Chondrocyte (in vitro differentiated cells): ENCODE measurements at regions not wholly inside any gene's neighbourhood (a gene's known extent, or its start where the extent isn't known, plus 50 kb on each side); places are given as distances from the start of the nearest gene placed in this dataset.

Experiments used
- DNase-seq: peaks from one replicate; pipeline ENCODE4 v3.0.0; 2021; ENCODE audit warnings: mixed read lengths, low spot score
- H3K27ac Mint-ChIP-seq: one replicate; pipeline ENCODE4 v1.8.0; 2021; ENCODE audit warnings: mild to moderate bottlenecking, moderate library complexity, mixed read lengths; ENCODE audit not compliant: unreplicated experiment
- H3K27me3 Mint-ChIP-seq: 2 replicates; pipeline ENCODE4 v1.8.0; 2021; ENCODE audit warnings: low read depth, mixed read lengths
- H3K36me3 Mint-ChIP-seq: 2 replicates; pipeline ENCODE4 v1.8.0; 2021; ENCODE audit warnings: low read depth, mixed read lengths
- H3K4me1 Mint-ChIP-seq: 2 replicates; pipeline ENCODE4 v1.8.0; 2021; ENCODE audit warnings: low read depth, mild to moderate bottlenecking, mixed read lengths
- H3K4me3 Mint-ChIP-seq: one replicate; pipeline ENCODE4 v1.8.0; 2021; ENCODE audit warnings: mild to moderate bottlenecking, moderate library complexity, mixed read lengths; ENCODE audit not compliant: unreplicated experiment
- H3K9me3 Mint-ChIP-seq: 2 replicates; pipeline ENCODE4 v1.8.0; 2021; ENCODE audit warnings: low read depth, mixed read lengths
- TF ChIP-seq, protein P1 (sequence below): fragments of 200-600 bp; sonication (generic); IDR thresholded peaks from 2 replicates; pipeline ENCODE4 v1.5.0; 2021; ENCODE audit warnings: antibody characterized with exemption, mild to moderate bottlenecking, moderate library complexity

DNA sequence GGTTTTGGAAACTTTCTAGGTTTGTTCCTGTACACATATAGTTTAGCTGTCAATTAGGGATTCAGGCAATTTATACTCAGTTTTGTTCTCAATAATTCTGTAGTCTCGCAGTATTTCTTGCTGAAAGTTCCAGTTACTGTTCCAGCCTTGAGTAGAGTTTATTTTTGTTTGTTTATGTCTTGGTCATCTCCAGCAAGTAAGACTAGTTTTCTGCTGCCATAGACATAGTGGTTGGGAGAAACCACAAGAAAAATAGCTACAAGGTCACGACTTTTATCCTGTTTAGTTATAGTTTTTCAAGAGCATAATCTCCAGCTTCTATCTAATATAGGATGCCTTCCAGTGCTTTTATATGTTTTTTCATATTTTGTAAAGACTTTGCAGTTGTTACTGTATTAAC, 99.6 kb upstream of the FOXG1 start:
- DNase-seq, result no peak
- Mint-ChIP-seq H3K27me3 (no peaks in the 10 kb centered on the region), H3K9me3 (no peaks in the 10 kb centered on the region), H3K4me3 (no peak overlapping the region), H3K27ac (no peak overlapping the region), H3K4me1 (peaks cover 10% of the 10 kb centered on the region), H3K36me3 (no peaks in the 10 kb centered on the region)
- TF ChIP-seq, protein P1, sequence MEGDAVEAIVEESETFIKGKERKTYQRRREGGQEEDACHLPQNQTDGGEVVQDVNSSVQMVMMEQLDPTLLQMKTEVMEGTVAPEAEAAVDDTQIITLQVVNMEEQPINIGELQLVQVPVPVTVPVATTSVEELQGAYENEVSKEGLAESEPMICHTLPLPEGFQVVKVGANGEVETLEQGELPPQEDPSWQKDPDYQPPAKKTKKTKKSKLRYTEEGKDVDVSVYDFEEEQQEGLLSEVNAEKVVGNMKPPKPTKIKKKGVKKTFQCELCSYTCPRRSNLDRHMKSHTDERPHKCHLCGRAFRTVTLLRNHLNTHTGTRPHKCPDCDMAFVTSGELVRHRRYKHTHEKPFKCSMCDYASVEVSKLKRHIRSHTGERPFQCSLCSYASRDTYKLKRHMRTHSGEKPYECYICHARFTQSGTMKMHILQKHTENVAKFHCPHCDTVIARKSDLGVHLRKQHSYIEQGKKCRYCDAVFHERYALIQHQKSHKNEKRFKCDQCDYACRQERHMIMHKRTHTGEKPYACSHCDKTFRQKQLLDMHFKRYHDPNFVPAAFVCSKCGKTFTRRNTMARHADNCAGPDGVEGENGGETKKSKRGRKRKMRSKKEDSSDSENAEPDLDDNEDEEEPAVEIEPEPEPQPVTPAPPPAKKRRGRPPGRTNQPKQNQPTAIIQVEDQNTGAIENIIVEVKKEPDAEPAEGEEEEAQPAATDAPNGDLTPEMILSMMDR, result no peak

DNA sequence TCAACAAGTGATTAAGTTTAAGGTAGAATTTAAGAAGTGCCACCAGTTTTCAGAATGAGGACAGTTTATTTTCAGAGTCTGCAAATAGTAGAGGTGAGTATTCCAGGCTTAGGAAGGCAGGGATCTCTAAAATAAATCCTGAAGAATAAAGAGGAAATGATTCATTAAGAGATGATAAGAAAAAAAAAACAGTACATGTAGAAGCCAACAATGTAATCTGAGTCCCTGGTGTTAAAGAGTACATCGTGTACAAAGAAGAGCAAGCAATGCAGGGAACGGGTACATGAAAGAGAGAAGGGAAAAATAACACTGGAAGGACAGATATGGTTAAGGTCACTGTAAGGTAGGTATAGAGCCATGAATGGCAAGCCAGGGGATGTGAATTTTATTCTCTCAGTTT, 95.2 kb upstream of the FOXG1 start:
- peaks cover 15% of the 10 kb centered on the region for H3K4me1 Mint-ChIP-seq
- no peaks in the 10 kb centered on the region for H3K27me3 Mint-ChIP-seq
- no peaks in the 10 kb centered on the region for H3K9me3 Mint-ChIP-seq
- H3K36me3 Mint-ChIP-seq, result no peaks in the 10 kb centered on the region
- no peak overlapping the region for H3K4me3 Mint-ChIP-seq
- DNase-seq, result no peak
- H3K27ac Mint-ChIP-seq, result no peak overlapping the region
- TF ChIP-seq, protein P1, result no peak

DNA sequence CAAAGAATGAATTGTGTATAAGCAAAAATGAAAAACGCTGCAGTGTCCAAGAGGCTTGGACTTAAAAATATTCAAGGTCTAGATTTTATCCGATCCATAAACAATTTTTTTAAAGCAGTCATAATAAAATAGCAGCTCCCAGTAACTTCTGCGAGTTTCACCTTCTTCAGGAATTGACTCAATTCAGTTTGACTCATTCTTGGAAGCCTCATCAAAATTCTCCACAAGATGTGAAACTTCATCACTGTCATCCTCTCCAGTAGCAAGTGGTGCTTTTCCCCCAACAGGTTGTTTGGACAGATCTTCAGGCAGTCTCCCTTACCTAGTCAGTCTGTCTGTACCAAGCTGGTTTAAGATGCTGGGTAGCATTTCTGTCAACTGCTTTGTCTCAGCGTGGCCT, 93.5 kb upstream of the FOXG1 start:
- Mint-ChIP-seq H3K27ac (no peak overlapping the region), H3K27me3 (no peaks in the 10 kb centered on the region), H3K9me3 (no peaks in the 10 kb centered on the region), H3K4me1 (peaks cover 16% of the 10 kb centered on the region), H3K36me3 (no peaks in the 10 kb centered on the region), H3K4me3 (no peak overlapping the region)
- no peak for DNase-seq
- TF ChIP-seq, protein P1, result no peak

DNA sequence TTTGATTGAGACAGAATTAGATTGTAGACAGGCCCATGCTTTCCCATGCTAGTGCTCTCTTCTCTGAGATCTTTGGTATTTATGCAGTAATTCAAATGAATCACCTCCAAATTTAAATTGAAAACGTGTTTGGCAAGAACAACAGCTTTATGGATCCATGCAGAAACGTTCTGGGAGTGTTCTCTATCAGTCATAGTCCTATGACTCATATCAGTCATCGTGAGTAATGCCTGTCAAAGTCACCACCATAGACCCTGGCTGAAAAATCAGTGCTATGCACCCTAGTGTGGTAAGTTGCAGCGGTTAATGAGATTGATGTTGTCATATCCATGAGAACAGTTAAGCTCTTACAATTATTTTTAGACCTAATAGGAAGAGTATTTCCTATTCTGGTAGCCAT, 90.1 kb upstream of the FOXG1 start:
- TF ChIP-seq, protein P1, result no peak
- no peak for DNase-seq
- H3K9me3 Mint-ChIP-seq, result no peaks in the 10 kb centered on the region
- H3K4me1 Mint-ChIP-seq, result peaks cover 10% of the 10 kb centered on the region
- no peaks in the 10 kb centered on the region for H3K36me3 Mint-ChIP-seq
- H3K27me3 Mint-ChIP-seq, result no peaks in the 10 kb centered on the region
- no peak overlapping the region for H3K27ac Mint-ChIP-seq
- no peak overlapping the region for H3K4me3 Mint-ChIP-seq

DNA sequence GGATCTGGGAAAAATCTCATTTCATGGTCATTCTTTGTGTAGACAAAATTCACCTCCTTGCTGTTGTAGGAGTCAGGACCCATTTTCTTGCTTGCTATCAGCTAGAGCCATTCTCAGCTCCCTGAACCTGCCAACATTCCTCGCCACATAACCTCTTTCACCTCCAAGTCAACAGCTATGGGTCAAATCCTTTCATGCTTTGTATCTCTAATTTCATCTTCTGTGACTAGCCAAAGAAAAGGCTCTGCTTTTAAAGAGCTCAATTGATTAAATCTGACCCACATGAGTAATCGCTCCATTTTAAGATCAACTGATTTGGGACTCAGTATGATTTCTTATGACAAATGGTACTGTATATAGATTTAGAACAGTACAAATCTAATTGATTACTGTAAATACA, 89.2 kb upstream of the FOXG1 start:
- no peak for DNase-seq
- H3K27ac Mint-ChIP-seq, result no peak overlapping the region
- no peaks in the 10 kb centered on the region for H3K9me3 Mint-ChIP-seq

More for the DNA sequence above, 89.2 kb upstream of the FOXG1 start:
- Mint-ChIP-seq H3K4me3 (no peak overlapping the region), H3K27me3 (peaks cover 2% of the 10 kb centered on the region), H3K4me1 (peaks cover 4% of the 10 kb centered on the region), H3K36me3 (no peaks in the 10 kb centered on the region)
- TF ChIP-seq, protein P1, result no peak
